HG02642 (cell line): ENCODE measurements at regions not wholly inside any gene's neighbourhood (a gene's known extent, or its start where the extent isn't known, plus 50 kb on each side); places are given as distances from the start of the nearest gene placed in this dataset.

Experiments
- ATAC-seq: cut with Tn5 transposase; IDR thresholded peaks from one replicate; pipeline ENCODE4 v1.9.1; 2021; ENCODE audit warnings: mild to moderate bottlenecking; ENCODE audit not compliant: unreplicated experiment, poor library complexity

- no peak for ATAC-seq
These were observed 775.6 kb upstream of the ACO1 start for GRCh38 chr9:31608881-31609280.

- no peak for ATAC-seq
These were observed 772.0 kb upstream of the ACO1 start for GRCh38 chr9:31612336-31613030.

- ATAC-seq: no peak
These were observed 768.5 kb upstream of the ACO1 start for GRCh38 chr9:31615966-31616365.

- no peak for ATAC-seq
These were observed 760.9 kb upstream of the ACO1 start for GRCh38 chr9:31623511-31623910.

- no peak for ATAC-seq
These were observed 755.2 kb upstream of the ACO1 start for GRCh38 chr9:31629292-31629691.

- no peak for ATAC-seq
These were observed 747.2 kb upstream of the ACO1 start for GRCh38 chr9:31637265-31637664.

- ATAC-seq: no peak
These were observed 746.6 kb upstream of the ACO1 start for GRCh38 chr9:31637861-31638260.

- ATAC-seq: no peak
These were observed 745.0 kb upstream of the ACO1 start for GRCh38 chr9:31639451-31639850.

- no peak for ATAC-seq
These were observed 715.1 kb upstream of the ACO1 start for GRCh38 chr9:31669311-31669710.

- ATAC-seq: no peak
These were observed 713.4 kb upstream of the ACO1 start for GRCh38 chr9:31671011-31671410.

- no peak for ATAC-seq
These were observed 710.2 kb upstream of the ACO1 start for GRCh38 chr9:31674264-31674663.

GRCh38 chr9:31677415-31677814 lies 707.0 kb upstream of the ACO1 start:
- ATAC-seq: no peak

- ATAC-seq: no peak
These were observed 706.6 kb upstream of the ACO1 start for GRCh38 chr9:31677877-31678276.

GRCh38 chr9:31683116-31683515 lies 701.3 kb upstream of the ACO1 start:
- ATAC-seq: no peak

- ATAC-seq: no peak
These were observed 686.5 kb upstream of the ACO1 start for GRCh38 chr9:31697956-31698355.

GRCh38 chr9:31699836-31700235 lies 684.6 kb upstream of the ACO1 start:
- no peak for ATAC-seq

GRCh38 chr9:31700252-31701045 lies 684.0 kb upstream of the ACO1 start:
- no peak for ATAC-seq

GRCh38 chr9:31702957-31703356 lies 681.5 kb upstream of the ACO1 start:
- ATAC-seq: no peak

GRCh38 chr9:31715250-31715649 lies 669.2 kb upstream of the ACO1 start:
- no peak for ATAC-seq

- ATAC-seq: no peak
These were observed 665.2 kb upstream of the ACO1 start for GRCh38 chr9:31719262-31719661.

GRCh38 chr9:31730398-31730797 lies 654.0 kb upstream of the ACO1 start:
- no peak for ATAC-seq

- ATAC-seq: no peak
These were observed 651.3 kb upstream of the ACO1 start for GRCh38 chr9:31733166-31733565.
